H9 (cell line): ENCODE measurements at regions not wholly inside any gene's neighbourhood (a gene's known extent, or its start where the extent isn't known, plus 50 kb on each side); places are given as distances from the start of the nearest gene placed in this dataset.

ENCODE experiments used
- DNase-seq: peaks from one replicate; pipeline ENCODE4 v3.0.0-alpha.2; 2017
- H2AFZ ChIP-seq: one replicate; pipeline ENCODE4 v1.6.1; 2013; ENCODE audit warnings: mild to moderate bottlenecking, low read length, control low read depth, moderate library complexity
- H2AK5ac ChIP-seq: 2 replicates; pipeline ENCODE4 v1.6.1; 2013; ENCODE audit warnings: low read length, control low read depth, mixed read lengths; ENCODE audit not compliant: insufficient read length
- H2BK120ac ChIP-seq: one replicate; pipeline ENCODE4 v1.6.1; 2013; ENCODE audit warnings: low read depth, mild to moderate bottlenecking, low read length, control low read depth, inconsistent platforms; ENCODE audit not compliant: poor library complexity, severe bottlenecking
- H2BK12ac ChIP-seq: 2 replicates; pipeline ENCODE4 v1.6.1; 2013; ENCODE audit warnings: low read length, control low read depth, mixed read lengths, low read depth; ENCODE audit not compliant: insufficient read length
- H2BK15ac ChIP-seq: 2 replicates; pipeline ENCODE4 v1.6.1; 2013; ENCODE audit warnings: low read depth, low read length, control low read depth
- H2BK20ac ChIP-seq: one replicate; pipeline ENCODE4 v1.6.1; 2013; ENCODE audit warnings: low read depth, mild to moderate bottlenecking, low read length, control low read depth, inconsistent platforms; ENCODE audit not compliant: poor library complexity, severe bottlenecking
- H2BK5ac ChIP-seq: 2 replicates; pipeline ENCODE4 v1.6.1; 2013; ENCODE audit warnings: low read length, control low read depth, mixed read lengths; ENCODE audit not compliant: insufficient read length
- H3K14ac ChIP-seq: 2 replicates; pipeline ENCODE4 v1.6.1; 2013; ENCODE audit warnings: low read length, control low read depth; ENCODE audit not compliant: insufficient read depth
- H3K18ac ChIP-seq: 2 replicates; pipeline ENCODE4 v1.6.1; 2013; ENCODE audit warnings: low read depth, mild to moderate bottlenecking, mixed read lengths, low read length, control low read depth; ENCODE audit not compliant: insufficient read length
- H3K23ac ChIP-seq: 2 replicates; pipeline ENCODE4 v1.6.1; 2013; ENCODE audit warnings: low read length, control low read depth, mixed read lengths, low read depth; ENCODE audit not compliant: insufficient read length
- H3K23me2 ChIP-seq: 2 replicates; pipeline ENCODE4 v1.6.1; 2013; ENCODE audit warnings: low read depth, mild to moderate bottlenecking, mixed read lengths, low read length, control low read depth; ENCODE audit not compliant: insufficient read length, poor library complexity, severe bottlenecking
- H3K27ac ChIP-seq: 2 replicates; pipeline ENCODE4 v1.5.1; 2013; ENCODE audit warnings: low read length, control low read depth, mixed read lengths, low read depth; ENCODE audit not compliant: insufficient read length
- H3K27me3 ChIP-seq: 2 replicates; pipeline ENCODE4 v1.6.1; 2013; ENCODE audit warnings: low read length, control low read depth, inconsistent platforms; ENCODE audit not compliant: insufficient read depth
- H3K4ac ChIP-seq: 2 replicates; pipeline ENCODE4 v1.6.1; 2013; ENCODE audit warnings: low read depth, mild to moderate bottlenecking, control low read depth, inconsistent platforms, low read length, moderate library complexity
- H3K4me1 ChIP-seq: 2 replicates; pipeline ENCODE4 v1.6.1; 2013; ENCODE audit warnings: low read length, control low read depth, inconsistent platforms; ENCODE audit not compliant: insufficient read depth
- H3K4me2 ChIP-seq: 2 replicates; pipeline ENCODE4 v1.6.1; 2013; ENCODE audit warnings: low read length, control low read depth, mixed read lengths; ENCODE audit not compliant: insufficient read length, insufficient read depth
- H3K56ac ChIP-seq: 2 replicates; pipeline ENCODE4 v1.6.1; 2013; ENCODE audit warnings: low read depth, mild to moderate bottlenecking, mixed read lengths, low read length, control low read depth; ENCODE audit not compliant: insufficient read length
- H3K79me1 ChIP-seq: 2 replicates; pipeline ENCODE4 v1.6.1; 2013; ENCODE audit warnings: low read depth, mild to moderate bottlenecking, moderate library complexity, low read length, control low read depth, inconsistent platforms; ENCODE audit not compliant: insufficient read depth, poor library complexity, severe bottlenecking
- H3K79me2 ChIP-seq: 2 replicates; pipeline ENCODE4 v1.6.1; 2013; ENCODE audit warnings: low read length, control low read depth, inconsistent platforms; ENCODE audit not compliant: insufficient read depth
- H3K9ac ChIP-seq: 2 replicates; pipeline ENCODE4 v1.6.1; 2013; ENCODE audit warnings: low read length, control low read depth, mixed read lengths; ENCODE audit not compliant: insufficient read length; ENCODE audit errors: extremely low read depth
- H3K9me3 ChIP-seq: one replicate; pipeline ENCODE4 v1.6.1; 2013; ENCODE audit warnings: low read depth, low read length, inconsistent platforms; ENCODE audit not compliant: control insufficient read depth
- H3T11ph ChIP-seq: one replicate; pipeline ENCODE4 v1.6.1; 2013; ENCODE audit warnings: mild to moderate bottlenecking, low read length, control low read depth, inconsistent platforms
- H4K20me1 ChIP-seq: one replicate; pipeline ENCODE4 v1.6.1; 2013; ENCODE audit not compliant: control insufficient read depth, insufficient read length, insufficient read depth
- H4K5ac ChIP-seq: 2 replicates; pipeline ENCODE4 v1.6.1; 2013; ENCODE audit warnings: low read depth, mild to moderate bottlenecking, mixed read lengths, low read length, control low read depth; ENCODE audit not compliant: insufficient read length
- H4K8ac ChIP-seq: replicated peaks from 2 replicates; pipeline ENCODE4 v1.6.1; 2013; ENCODE audit warnings: low read length, control low read depth, mixed read lengths, low read depth; ENCODE audit not compliant: insufficient read length
- H4K91ac ChIP-seq: 2 replicates; pipeline ENCODE4 v1.6.1; 2013; ENCODE audit warnings: low read depth, mild to moderate bottlenecking, moderate library complexity, mixed read lengths, low read length, control low read depth; ENCODE audit not compliant: insufficient read length
- H3K27ac Mint-ChIP-seq, 3 experiments: 2 replicates in 2 of 3; 3 replicates in 1 of 3; pipeline ENCODE4 v1.8.0; 2020 to 2021; ENCODE audit warnings: mixed read lengths in 3 of 3, mild to moderate bottlenecking in 1 of 3, moderate library complexity in 1 of 3
- H3K27me3 Mint-ChIP-seq: 2 replicates; pipeline ENCODE4 v1.8.0; 2021; ENCODE audit warnings: low read depth, mild to moderate bottlenecking, moderate library complexity, mixed read lengths
- H3K36me3 Mint-ChIP-seq, 3 experiments: 2 replicates in 2 of 3; 3 replicates in 1 of 3; pipeline ENCODE4 v1.8.0; 2020 to 2021; ENCODE audit warnings: low read depth in 3 of 3, mixed read lengths in 3 of 3; ENCODE audit not compliant: insufficient read depth in 1 of 3
- H3K4me1 Mint-ChIP-seq, 2 experiments: 2 replicates each; pipeline ENCODE4 v1.8.0; 2020; ENCODE audit warnings: mixed read lengths in 2 of 2
- H3K4me3 Mint-ChIP-seq, 2 experiments: 2 replicates in 1 of 2; 3 replicates in 1 of 2; pipeline ENCODE4 v1.8.0; 2020 to 2021; ENCODE audit warnings: mild to moderate bottlenecking in 2 of 2, mixed read lengths in 2 of 2, moderate library complexity in 1 of 2
- H3K9me3 Mint-ChIP-seq, 2 experiments: 2 replicates in 1 of 2; 3 replicates in 1 of 2; pipeline ENCODE4 v1.8.0; 2020; ENCODE audit warnings: mild to moderate bottlenecking in 2 of 2, mixed read lengths in 2 of 2, moderate library complexity in 1 of 2
- CTCF ChIP-seq: fragments of 200-600 bp; sonication (generic); conservative IDR thresholded peaks from 3 replicates; pipeline ENCODE4 v1.8.0; 2021; ENCODE audit warnings: antibody characterized with exemption, mild to moderate bottlenecking
- WGBS: extraction: QIAGEN DNeasy Blood & Tissue Kit; methylation state at CpG from one replicate; pipeline ENCODE4 v1.1.7; 2013; ENCODE audit warnings: missing lambda C conversion rate, low lambda C conversion rate, mixed read lengths; ENCODE audit not compliant: insufficient read length; ENCODE audit errors: extremely low coverage; 5-methylcytosine and 5-hydroxymethylcytosine counted together

GRCh38 chr10:21031232-21031795 is 134.2 kb upstream of the NEBL start:
- no peak for TF ChIP-seq CTCF
- no peaks in the 10 kb centered on the region for H3K79me2 ChIP-seq
- H3K79me1 ChIP-seq: peaks cover under 1% of the 10 kb centered on the region

More at GRCh38 chr10:21031232-21031795, 134.2 kb upstream of the NEBL start:
- peaks cover 6% of the 10 kb centered on the region in 2 experiments for H3K9me3 Mint-ChIP-seq
- no peak overlapping the region for H3K56ac ChIP-seq
- H3K27me3 ChIP-seq: no peaks in the 10 kb centered on the region
- H2BK5ac ChIP-seq: no peak overlapping the region
- H3K4me1 ChIP-seq: no peaks in the 10 kb centered on the region
- H4K91ac ChIP-seq: no peak overlapping the region
- no peak overlapping the region for H3K14ac ChIP-seq
- no peaks in the 10 kb centered on the region for H3K9me3 ChIP-seq
- no peak overlapping the region for H3K4me3 Mint-ChIP-seq
- H2AK5ac ChIP-seq: no peak overlapping the region
- H4K20me1 ChIP-seq: no peaks in the 10 kb centered on the region
- peaks cover 0 to 4% of the 10 kb centered on the region in 2 experiments; a peak in 1 of 4 replicates for H3K4me1 Mint-ChIP-seq
- H3T11ph ChIP-seq: no peak overlapping the region
- no peak overlapping the region for H2BK12ac ChIP-seq
- no peak overlapping the region for H3K18ac ChIP-seq
- no peak overlapping the region for H2BK20ac ChIP-seq
- no peak for DNase-seq
- H3K36me3 Mint-ChIP-seq: peaks cover 2 to 14% (median 6%) of the 10 kb centered on the region in 3 experiments; a peak in 6 of 7 replicates
- H3K23ac ChIP-seq: no peak overlapping the region
- no peak overlapping the region for H3K27ac Mint-ChIP-seq
- no peak overlapping the region for H4K5ac ChIP-seq
- H4K8ac ChIP-seq: no peak overlapping the region
- WGBS: no CpG with 5 or more reads among the region's 7 CpGs
- no peaks in the 10 kb centered on the region for H3K27me3 Mint-ChIP-seq
- no peak overlapping the region for H2AFZ ChIP-seq
- H2BK120ac ChIP-seq: no peak overlapping the region
- H3K23me2 ChIP-seq: no peaks in the 10 kb centered on the region
- H3K27ac ChIP-seq: no peak overlapping the region
- H2BK15ac ChIP-seq: no peak overlapping the region
- no peak overlapping the region for H3K9ac ChIP-seq
- H3K4me2 ChIP-seq: no peak overlapping the region
- H3K4ac ChIP-seq: no peak overlapping the region
